HG02610 (cell line): ENCODE measurements at regions not wholly inside any gene's neighbourhood (a gene's known extent, or its start where the extent isn't known, plus 50 kb on each side); places are given as distances from the start of the nearest gene placed in this dataset.

ENCODE experiments used
- ATAC-seq: cut with Tn5 transposase; IDR thresholded peaks from one replicate; pipeline ENCODE4 v1.9.1; 2021; ENCODE audit warnings: mild to moderate bottlenecking, moderate library complexity; ENCODE audit not compliant: unreplicated experiment

GRCh38 chr13:108156749-108157148 lies 58.6 kb downstream of the LIG4 start:
- ATAC-seq: no peak

GRCh38 chr13:108155185-108156106 lies 59.9 kb downstream of the LIG4 start:
- ATAC-seq: no peak

GRCh38 chr13:108154421-108154858 lies 60.9 kb downstream of the LIG4 start:
- ATAC-seq: no peak

GRCh38 chr13:108146642-108147041 lies 68.7 kb downstream of the LIG4 start:
- no peak for ATAC-seq

- ATAC-seq: no peak
These were observed 72.5 kb downstream of the LIG4 start for GRCh38 chr13:108142702-108143436.

- ATAC-seq: no peak
These were observed 78.2 kb downstream of the LIG4 start for GRCh38 chr13:108137176-108137575.

- no peak for ATAC-seq
These were observed 87.9 kb downstream of the LIG4 start for GRCh38 chr13:108127406-108127805.

GRCh38 chr13:108126056-108126455 lies 89.3 kb downstream of the LIG4 start:
- no peak for ATAC-seq

- ATAC-seq: no peak
These were observed 93.9 kb downstream of the LIG4 start for GRCh38 chr13:108121406-108121805.

GRCh38 chr13:108120856-108121255 lies 94.5 kb downstream of the LIG4 start:
- no peak for ATAC-seq

GRCh38 chr13:108120302-108120701 lies 95.0 kb downstream of the LIG4 start:
- no peak for ATAC-seq

- ATAC-seq: peak; percentile 64
These were observed 99.6 kb downstream of the LIG4 start for GRCh38 chr13:108115738-108116137.

- no peak for ATAC-seq
These were observed 101.9 kb downstream of the LIG4 start for GRCh38 chr13:108113407-108113806.

- ATAC-seq: no peak
These were observed 110.6 kb downstream of the LIG4 start for GRCh38 chr13:108104736-108105135.

GRCh38 chr13:108102771-108103170 lies 112.6 kb downstream of the LIG4 start:
- ATAC-seq: no peak

- ATAC-seq: no peak
These were observed 118.9 kb downstream of the LIG4 start for GRCh38 chr13:108096301-108096915.

GRCh38 chr13:108095036-108095435 lies 120.3 kb downstream of the LIG4 start:
- ATAC-seq: no peak

GRCh38 chr13:108093616-108094015 lies 121.7 kb downstream of the LIG4 start:
- ATAC-seq: no peak

GRCh38 chr13:108087810-108088209 lies 127.5 kb downstream of the LIG4 start:
- no peak for ATAC-seq

GRCh38 chr13:108086678-108087077 lies 128.7 kb downstream of the LIG4 start:
- ATAC-seq: no peak

- ATAC-seq: no peak
These were observed 130.5 kb downstream of the LIG4 start for GRCh38 chr13:108084840-108085239.
